ENCODE measurements at regions not wholly inside any gene's neighbourhood (a gene's known extent, or its start where the extent isn't known, plus 50 kb on each side); places are given as distances from the start of the nearest gene placed in this dataset.
A peak's percentile ranks its signal among the peaks of the same experiment; 100 is the strongest.

DNA sequence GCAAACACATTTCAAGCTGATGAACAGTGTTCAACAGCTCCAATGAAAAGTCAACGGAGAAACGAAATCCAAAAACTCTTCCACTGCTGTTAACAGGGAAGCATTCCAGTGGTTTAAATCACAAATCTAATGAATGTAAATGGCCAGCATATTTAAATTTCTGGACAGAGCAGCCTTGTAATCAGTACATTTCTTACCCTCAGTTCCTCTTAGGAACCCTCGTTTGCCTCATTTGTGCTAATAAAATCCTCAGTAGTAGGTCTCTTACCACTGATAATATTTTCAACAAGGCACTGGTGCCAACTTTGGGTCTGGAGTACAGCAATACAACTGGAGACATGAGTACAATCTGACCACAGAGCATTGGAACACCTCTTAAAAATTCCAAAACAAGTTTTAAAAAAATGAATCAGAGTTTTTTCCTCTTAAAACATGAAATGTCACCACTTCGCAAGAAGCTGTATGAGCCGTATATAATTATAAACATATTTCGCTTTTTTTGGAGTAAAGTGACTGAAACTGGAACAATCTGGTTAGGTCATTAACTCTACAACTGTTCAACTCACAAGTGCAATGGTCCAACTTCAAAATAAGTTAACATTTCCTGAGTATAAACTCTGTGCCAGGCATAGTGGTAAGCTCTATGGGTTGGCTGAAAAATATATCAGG is 211.2 kb downstream of the CPEB2 start:
- no peak overlapping the region for H3K4me3 ChIP-seq (ENCODE audit: low read depth, low read length)
- TF ChIP-seq, protein P1, sequence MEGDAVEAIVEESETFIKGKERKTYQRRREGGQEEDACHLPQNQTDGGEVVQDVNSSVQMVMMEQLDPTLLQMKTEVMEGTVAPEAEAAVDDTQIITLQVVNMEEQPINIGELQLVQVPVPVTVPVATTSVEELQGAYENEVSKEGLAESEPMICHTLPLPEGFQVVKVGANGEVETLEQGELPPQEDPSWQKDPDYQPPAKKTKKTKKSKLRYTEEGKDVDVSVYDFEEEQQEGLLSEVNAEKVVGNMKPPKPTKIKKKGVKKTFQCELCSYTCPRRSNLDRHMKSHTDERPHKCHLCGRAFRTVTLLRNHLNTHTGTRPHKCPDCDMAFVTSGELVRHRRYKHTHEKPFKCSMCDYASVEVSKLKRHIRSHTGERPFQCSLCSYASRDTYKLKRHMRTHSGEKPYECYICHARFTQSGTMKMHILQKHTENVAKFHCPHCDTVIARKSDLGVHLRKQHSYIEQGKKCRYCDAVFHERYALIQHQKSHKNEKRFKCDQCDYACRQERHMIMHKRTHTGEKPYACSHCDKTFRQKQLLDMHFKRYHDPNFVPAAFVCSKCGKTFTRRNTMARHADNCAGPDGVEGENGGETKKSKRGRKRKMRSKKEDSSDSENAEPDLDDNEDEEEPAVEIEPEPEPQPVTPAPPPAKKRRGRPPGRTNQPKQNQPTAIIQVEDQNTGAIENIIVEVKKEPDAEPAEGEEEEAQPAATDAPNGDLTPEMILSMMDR (IDR thresholded peaks at IDR 0.05; ENCODE audit: insufficient read depth, low read depth, low read length): no peak
- DNase-seq (ENCODE audit: low read depth): no peak

DNA sequence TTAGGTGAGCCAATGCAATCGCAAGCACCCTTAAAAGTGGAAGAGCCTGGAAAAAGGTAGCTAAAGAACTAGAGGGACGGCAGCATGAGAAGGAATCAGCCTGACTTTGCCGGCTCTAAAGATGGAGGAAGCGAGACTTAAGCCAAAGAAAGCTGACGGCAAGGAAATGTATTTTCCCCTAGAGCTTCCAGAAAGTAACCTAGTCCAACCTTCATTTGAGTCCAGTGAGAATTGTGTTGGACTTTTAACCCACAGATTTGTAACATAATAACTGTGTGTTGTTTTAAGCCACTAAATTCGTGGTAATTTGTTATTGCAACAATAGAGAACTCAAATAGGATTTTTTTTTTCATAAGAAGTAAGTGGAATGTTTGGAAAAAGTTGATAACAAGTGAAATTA is 212.7 kb upstream of the C1QTNF7 start:
- TF ChIP-seq, protein P1 (IDR thresholded peaks at IDR 0.05; ENCODE audit: insufficient read depth, low read depth, low read length): no peak
- no peak for DNase-seq (ENCODE audit: low read depth)
- H3K4me3 ChIP-seq (ENCODE audit: low read depth, low read length): no peak overlapping the region

DNA sequence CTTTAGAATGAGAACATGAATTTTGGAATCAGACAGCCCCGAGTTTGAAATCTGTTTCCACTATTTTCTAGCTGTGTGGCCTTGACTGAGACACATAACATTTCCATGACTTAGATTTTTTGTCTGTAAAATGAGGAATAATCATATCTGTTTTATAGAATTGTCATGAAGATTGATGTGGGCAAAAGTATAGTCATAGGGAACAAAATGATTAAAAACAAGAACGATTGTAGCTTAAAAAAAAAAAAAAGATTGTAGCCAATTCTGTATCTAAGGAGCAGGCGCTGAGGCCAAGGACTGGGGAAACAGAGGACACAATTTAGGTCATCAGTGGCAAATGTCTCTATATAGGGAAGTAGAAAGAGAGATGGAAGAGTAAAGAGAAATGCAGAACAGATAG is 201.6 kb upstream of the C1QTNF7 start:
- no peak overlapping the region for H3K4me3 ChIP-seq (ENCODE audit: low read depth, low read length)
- TF ChIP-seq, protein P1 (IDR thresholded peaks at IDR 0.05; ENCODE audit: insufficient read depth, low read depth, low read length): no peak
- no peak for DNase-seq (ENCODE audit: low read depth)

DNA sequence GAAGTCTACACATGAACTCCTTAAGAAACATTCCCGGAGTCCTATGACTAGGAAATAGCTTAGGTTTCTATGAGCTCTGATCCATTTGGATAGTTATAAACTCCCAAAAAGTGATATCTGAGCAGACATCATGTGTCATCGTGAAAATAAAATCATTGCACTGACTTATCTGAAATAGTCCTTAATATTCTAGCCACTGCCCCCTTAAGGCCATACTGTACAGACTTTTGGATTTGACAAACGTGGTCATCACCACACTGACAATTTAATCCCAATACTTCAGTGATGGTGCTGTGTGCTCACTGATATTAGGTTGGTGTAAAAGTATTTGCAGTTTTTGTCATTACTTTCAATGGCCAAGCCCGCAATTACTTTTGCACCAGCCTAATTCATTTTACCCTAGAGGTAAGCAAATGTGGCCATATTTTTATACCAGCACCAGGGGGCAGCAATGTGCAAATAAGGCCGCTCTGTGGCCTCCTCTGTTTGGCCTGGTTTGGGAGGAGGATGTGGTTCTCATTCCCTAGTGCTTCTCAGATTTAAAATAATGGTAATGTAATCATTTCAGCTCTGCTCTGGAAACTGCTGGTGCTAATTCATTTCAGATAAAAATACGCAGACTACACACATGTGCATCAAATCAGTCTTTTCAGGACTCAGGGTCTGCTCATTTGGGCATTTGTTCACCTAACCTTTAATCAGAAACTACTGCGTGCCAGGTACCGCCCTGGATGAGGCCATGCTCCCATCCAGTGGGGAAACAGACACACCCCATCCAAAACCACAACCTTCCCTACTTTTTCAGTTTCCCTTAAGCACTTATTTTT is 196.4 kb upstream of the C1QTNF7 start:
- DNase-seq (ENCODE audit: low read depth): peak; percentile 90
- H3K4me3 ChIP-seq (ENCODE audit: low read depth, low read length): no peak overlapping the region
- TF ChIP-seq, protein P1 (IDR thresholded peaks at IDR 0.05; ENCODE audit: insufficient read depth, low read depth, low read length): peak; percentile 85

DNA sequence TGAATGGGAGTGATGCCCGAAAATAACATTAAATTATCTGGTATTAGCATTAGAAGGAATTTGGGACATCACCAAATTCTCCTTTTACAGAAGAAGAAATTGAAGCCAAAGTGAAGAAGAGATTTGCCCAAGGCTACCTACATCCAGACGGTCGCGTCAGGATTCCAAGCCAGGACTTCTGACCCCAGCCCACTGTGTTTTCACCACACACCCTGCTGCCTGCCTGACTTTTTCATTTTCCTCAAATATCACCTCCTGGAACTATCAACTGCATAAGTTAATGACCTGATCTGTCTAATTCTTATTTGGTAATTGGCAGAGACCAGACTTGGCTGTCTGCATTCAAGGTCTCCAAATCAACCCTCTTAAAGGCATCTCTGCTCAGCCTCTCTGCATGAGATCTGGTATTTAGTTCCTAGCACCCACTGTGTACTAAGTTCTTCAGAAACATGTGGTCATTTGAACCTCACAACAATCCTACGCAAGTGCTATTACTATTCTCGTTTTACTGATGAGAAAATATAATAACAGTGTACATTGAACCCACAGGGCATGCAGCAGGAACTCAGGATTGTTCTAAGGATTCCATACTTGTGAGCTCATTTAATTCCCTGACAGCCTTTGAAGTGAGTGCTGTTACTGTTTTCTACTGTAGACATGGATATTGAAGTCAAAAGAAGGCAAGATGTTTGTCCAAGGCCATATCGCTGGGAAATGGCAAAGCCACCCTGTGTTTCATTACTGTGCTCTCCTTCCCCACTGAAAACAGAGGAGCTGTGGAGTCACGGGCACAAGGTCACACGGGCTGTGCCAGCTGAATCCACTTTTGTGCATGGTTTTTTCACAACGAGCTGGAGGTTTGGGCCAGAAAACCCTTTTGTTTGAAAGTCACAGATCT is 195.2 kb upstream of the C1QTNF7 start:
- no peak overlapping the region for H3K4me3 ChIP-seq (ENCODE audit: low read depth, low read length)
- DNase-seq (ENCODE audit: low read depth): peak; percentile 55
- TF ChIP-seq, protein P1 (IDR thresholded peaks at IDR 0.05; ENCODE audit: insufficient read depth, low read depth, low read length): no peak

DNA sequence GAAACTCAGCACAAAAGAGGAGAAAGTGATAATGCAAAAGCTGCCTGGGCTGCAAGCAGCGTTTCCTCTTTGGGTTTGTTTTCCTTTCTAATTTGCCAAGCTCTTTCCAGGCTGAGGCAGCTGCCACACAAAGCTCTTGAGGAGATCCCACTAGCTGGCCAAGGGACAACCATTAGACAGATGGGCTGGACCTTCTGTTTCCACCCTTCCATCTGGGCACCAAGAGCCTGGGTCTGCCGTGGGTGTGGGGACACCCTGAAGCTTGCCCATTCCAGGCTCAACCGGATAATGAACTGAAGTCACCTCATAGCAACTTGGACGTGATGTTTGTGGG is 194.6 kb upstream of the C1QTNF7 start:
- H3K4me3 ChIP-seq (ENCODE audit: low read depth, low read length): no peak overlapping the region
- DNase-seq (ENCODE audit: low read depth): no peak
- TF ChIP-seq, protein P1 (IDR thresholded peaks at IDR 0.05; ENCODE audit: insufficient read depth, low read depth, low read length): no peak
